Gastrocnemius medialis (tissue), 4 donors: ENCODE measurements at regions not wholly inside any gene's neighbourhood (a gene's known extent, or its start where the extent isn't known, plus 50 kb on each side); places are given as distances from the start of the nearest gene placed in this dataset.

Experiments used
- ATAC-seq, 2 donors: fragments of 150-250 bp; one replicate each; pipeline ENCODE4 v1.9.1; 2016
- DNase-seq, 2 donors: peaks; one replicate each; pipeline ENCODE4 v3.0.0-alpha.2; 2019
- H3K27ac ChIP-seq, 4 donors: fragments of 200-600 bp; sonication (generic); 1 replicate in 1 of 4; 2 replicates in 3 of 4; pipeline ENCODE4 v1.5.1; 2016 to 2018; ENCODE audit warnings: mild to moderate bottlenecking in 2 of 4, moderate library complexity in 1 of 4
- H3K27me3 ChIP-seq, 3 donors: fragments of 200-600 bp; sonication (generic) in 2 of 3; 1 replicate in 1 of 3; 2 replicates in 2 of 3; pipeline versions ENCODE4 v1.5.1 to v1.6.0; 2016 to 2019; ENCODE audit warnings: mild to moderate bottlenecking in 1 of 3, moderate library complexity in 1 of 3
- H3K36me3 ChIP-seq, 2 donors: fragments of 200-600 bp; sonication (generic) in 1 of 2; one replicate each; pipeline ENCODE4 v1.5.1; 2017 to 2018
- H3K4me1 ChIP-seq, 2 donors: fragments of 200-600 bp; sonication (generic) in 1 of 2; one replicate each; pipeline ENCODE4 v1.5.1; 2016 to 2017; ENCODE audit warnings: mild to moderate bottlenecking in 2 of 2
- H3K4me3 ChIP-seq, 4 donors: fragments of 200-600 bp; sonication (generic) in 3 of 4; 1 replicate in 1 of 4; 2 replicates in 3 of 4; pipeline ENCODE4 v1.5.1; 2016 to 2019; ENCODE audit warnings: mild to moderate bottlenecking in 2 of 4
- H3K9me3 ChIP-seq, 3 donors: fragments of 200-600 bp; sonication (generic) in 2 of 3; 1 replicate in 1 of 3; 2 replicates in 2 of 3; pipeline ENCODE4 v1.5.1; 2016 to 2019
- CTCF ChIP-seq, 5 experiments: fragments of 450-650 bp in 3 of 5; fragments of 200-600 bp in 2 of 5; sonication (generic) in 2 of 5; IDR thresholded peaks in 4 of 5; conservative IDR thresholded peaks in 1 of 5; 1 replicate in 4 of 5; 2 replicates in 1 of 5; pipeline ENCODE4 v1.5.1; 2016 to 2019; ENCODE audit warnings: antibody characterized with exemption in 5 of 5, mild to moderate bottlenecking in 3 of 5, moderate library complexity in 3 of 5
- POLR2A ChIP-seq, 2 donors: fragments of 450-650 bp; IDR thresholded peaks; one replicate each; pipeline ENCODE4 v1.6.1; 2017; ENCODE audit warnings: antibody characterized with exemption in 2 of 2, mild to moderate bottlenecking in 2 of 2, moderate library complexity in 2 of 2
- in situ Hi-C, 4 donors: fragments of 200-750 bp; cut with MboI; loops; one replicate each; pipeline versions ENCODE4 v1.15.0 to v1.8.0; 2017; ENCODE audit warnings: low sequenced_read_pairs in 4 of 4
- intact Hi-C: fragments of 100-400 bp; cut with DNase I; formaldehyde crosslinking; loops from one replicate; pipeline ENCODE4 v1.15.1; 2023; ENCODE audit warnings: low total_unique reads

GRCh38 chr6:1135726-1136414 is 176.0 kb upstream of the FOXQ1 start:
- ATAC-seq (no peak), DNase-seq (no peak)
- H3K27ac ChIP-seq, result no peak overlapping the region
- intact Hi-C loops, result no loop called here
- no peaks in the 10 kb centered on the region for H3K27me3 ChIP-seq
- no peaks in the 10 kb centered on the region for H3K36me3 ChIP-seq
- no peak for TF ChIP-seq CTCF (IDR thresholded peaks at IDR 0.05 in 4 of 5, conservative IDR thresholded peaks at IDR 0.05 in 1 of 5)
- TF ChIP-seq POLR2A (IDR thresholded peaks at IDR 0.05), result no peak
- H3K4me3 ChIP-seq, result no peak overlapping the region
- H3K4me1 ChIP-seq, result no peaks in the 10 kb centered on the region
- H3K9me3 ChIP-seq, result no peaks in the 10 kb centered on the region
- in situ Hi-C loops, result no loop called here

GRCh38 chr6:1131285-1132079 is 180.4 kb upstream of the FOXQ1 start:
- no peaks in the 10 kb centered on the region for H3K4me1 ChIP-seq
- no peaks in the 10 kb centered on the region for H3K9me3 ChIP-seq
- DNase-seq (no peak), ATAC-seq (no peak)
- peak overlapping the region; percentile 25 to 59 (median 44) for H3K27ac ChIP-seq
- intact Hi-C loops, result no loop called here
- in situ Hi-C loops, result no loop called here
- no peak for TF ChIP-seq CTCF (IDR thresholded peaks at IDR 0.05 in 4 of 5, conservative IDR thresholded peaks at IDR 0.05 in 1 of 5)
- no peak for TF ChIP-seq POLR2A (IDR thresholded peaks at IDR 0.05)
- no peak overlapping the region for H3K4me3 ChIP-seq
- no peaks in the 10 kb centered on the region for H3K27me3 ChIP-seq
- no peaks in the 10 kb centered on the region for H3K36me3 ChIP-seq

- Histone ChIP-seq H3K9me3 (no peaks in the 10 kb centered on the region), H3K4me3 (no peak overlapping the region), H3K36me3 (no peaks in the 10 kb centered on the region), H3K27me3 (no peaks in the 10 kb centered on the region), H3K27ac (peak overlapping the region; percentile 25 to 59 (median 44)), H3K4me1 (no peaks in the 10 kb centered on the region)
- ATAC-seq (peak; percentile 31 to 46), DNase-seq (no peak)
- intact Hi-C loops, result no loop called here
- TF ChIP-seq POLR2A (IDR thresholded peaks at IDR 0.05) (no peak), CTCF (IDR thresholded peaks at IDR 0.05 in 4 of 5, conservative IDR thresholded peaks at IDR 0.05 in 1 of 5) (no peak)
- in situ Hi-C loops, result no loop called here
Observed at GRCh38 chr6:1130709-1131108, 181.2 kb upstream of the FOXQ1 start.

- peak; percentile 33 to 64 for ATAC-seq
- intact Hi-C loops, result no loop called here
Observed at GRCh38 chr6:1129131-1129530, 182.8 kb upstream of the FOXQ1 start.

More at GRCh38 chr6:1129131-1129530, 182.8 kb upstream of the FOXQ1 start:
- no peaks in the 10 kb centered on the region for H3K36me3 ChIP-seq
- TF ChIP-seq CTCF (IDR thresholded peaks at IDR 0.05 in 4 of 5, conservative IDR thresholded peaks at IDR 0.05 in 1 of 5) (no peak), POLR2A (IDR thresholded peaks at IDR 0.05) (no peak)
- H3K27ac ChIP-seq, result peak overlapping the region in 1 of 4 donors; percentile 8
- no peaks in the 10 kb centered on the region for H3K9me3 ChIP-seq
- no peaks in the 10 kb centered on the region for H3K27me3 ChIP-seq
- in situ Hi-C loops, result no loop called here
- H3K4me1 ChIP-seq, result no peaks in the 10 kb centered on the region
- H3K4me3 ChIP-seq, result no peak overlapping the region
- no peak for DNase-seq
